HCT116 (cell line): ENCODE measurements at regions not wholly inside any gene's neighbourhood (a gene's known extent, or its start where the extent isn't known, plus 50 kb on each side); places are given as distances from the start of the nearest gene placed in this dataset.

Experiments used
- CTCF ChIP-seq, 3 experiments: fragments of 200-600 bp in 1 of 3; sonication (generic) in 1 of 3; IDR thresholded peaks in 2 of 3; conservative IDR thresholded peaks in 1 of 3; 2 replicates each; pipeline ENCODE4 v1.5.1; 2012 to 2017; ENCODE audit warnings: low read depth in 2 of 3, low read length in 2 of 3, antibody characterized with exemption in 1 of 3, borderline replicate concordance in 1 of 3, control low read depth in 1 of 3, mild to moderate bottlenecking in 1 of 3, mixed read lengths in 1 of 3, mixed run types in 1 of 3, moderate library complexity in 1 of 3; ENCODE audit not compliant: insufficient read depth in 1 of 3
- EGR1 ChIP-seq: IDR thresholded peaks from 2 replicates; pipeline ENCODE4 v1.6.1; 2012; ENCODE audit warnings: low read depth
- ELF1 ChIP-seq: IDR thresholded peaks from 2 replicates; pipeline ENCODE4 v1.6.1; 2012; ENCODE audit warnings: low read depth, borderline replicate concordance
- EZH2 ChIP-seq: fragments of 200-600 bp; sonication (generic); IDR thresholded peaks from 2 replicates; pipeline ENCODE4 v1.6.1; 2017; ENCODE audit warnings: antibody characterized with exemption, mixed run types
- EZH2phosphoT487 ChIP-seq: fragments of 200-600 bp; IDR thresholded peaks from 2 replicates; pipeline ENCODE4 v1.6.1; 2018; ENCODE audit warnings: antibody characterized with exemption, borderline replicate concordance
- JUND ChIP-seq: IDR thresholded peaks from 2 replicates; pipeline ENCODE4 v1.6.1; 2012
- MAX ChIP-seq: IDR thresholded peaks from 2 replicates; pipeline ENCODE4 v1.6.1; 2012
- POLR2A ChIP-seq: IDR thresholded peaks from 2 replicates; pipeline ENCODE4 v1.7.0; 2011; ENCODE audit warnings: borderline replicate concordance; ENCODE audit not compliant: insufficient read depth, insufficient read length; ENCODE audit errors: extremely low read depth
- POLR2AphosphoS5 ChIP-seq: IDR thresholded peaks from 2 replicates; pipeline ENCODE4 v1.6.1; 2011; ENCODE audit warnings: mild to moderate bottlenecking, low read depth, low read length, moderate library complexity
- REST ChIP-seq: IDR thresholded peaks from 2 replicates; pipeline ENCODE4 v1.6.1; 2012; ENCODE audit warnings: low read depth
- ZNF274 ChIP-seq: fragments of 200-500 bp; sonication (Bioruptor generic); IDR thresholded peaks from 2 replicates; pipeline ENCODE4 v1.6.1; 2014; ENCODE audit warnings: mild to moderate bottlenecking, low read depth, low read length, inconsistent platforms

GRCh38 chr14:86027990-86028389 is 498.0 kb downstream of the FLRT2 start:
- no peak for TF ChIP-seq CTCF (IDR thresholded peaks at IDR 0.05 in 2 of 3, conservative IDR thresholded peaks at IDR 0.05 in 1 of 3; ENCODE audit: borderline replicate concordance in 1 of 3, insufficient read depth in 1 of 3, low read depth in 2 of 3, low read length in 2 of 3)
- no peak for TF ChIP-seq EGR1
- TF ChIP-seq POLR2A, result no peak
- TF ChIP-seq EZH2phosphoT487, result no peak
- no peak for TF ChIP-seq ZNF274
- TF ChIP-seq MAX, result no peak
- no peak for TF ChIP-seq ELF1
- no peak for TF ChIP-seq EZH2
- TF ChIP-seq POLR2AphosphoS5, result no peak
- no peak for TF ChIP-seq REST
- TF ChIP-seq JUND, result no peak
